BE2C (cell line): ENCODE measurements at regions not wholly inside any gene's neighbourhood (a gene's known extent, or its start where the extent isn't known, plus 50 kb on each side); places are given as distances from the start of the nearest gene placed in this dataset.

Experiments used
- DNase-seq: peaks from one replicate; pipeline ENCODE4 v3.0.0-alpha.2; 2020
- H3K27me3 ChIP-seq: fragments of 250-450 bp; sonication (Bioruptor Pico); 2 replicates; pipeline ENCODE4 v1.5.1; 2020; ENCODE audit warnings: mild to moderate bottlenecking
- H3K36me3 ChIP-seq: fragments of 250-450 bp; sonication (Bioruptor Pico); 2 replicates; pipeline ENCODE4 v1.5.1; 2020; ENCODE audit warnings: mild to moderate bottlenecking
- H3K4me1 ChIP-seq: fragments of 250-450 bp; sonication (Bioruptor Pico); 2 replicates; pipeline ENCODE4 v1.5.1; 2020
- H3K4me3 ChIP-seq: 2 replicates; pipeline ENCODE4 v1.5.1; 2011; ENCODE audit warnings: low read depth, low read length
- H3K9me3 ChIP-seq: fragments of 250-450 bp; sonication (Bioruptor Pico); 2 replicates; pipeline ENCODE4 v1.5.1; 2020
- TF ChIP-seq, protein P1 (sequence below): IDR thresholded peaks from 2 replicates; pipeline ENCODE4 v1.5.1; 2012; ENCODE audit warnings: mild to moderate bottlenecking, low read depth, low read length

DNA sequence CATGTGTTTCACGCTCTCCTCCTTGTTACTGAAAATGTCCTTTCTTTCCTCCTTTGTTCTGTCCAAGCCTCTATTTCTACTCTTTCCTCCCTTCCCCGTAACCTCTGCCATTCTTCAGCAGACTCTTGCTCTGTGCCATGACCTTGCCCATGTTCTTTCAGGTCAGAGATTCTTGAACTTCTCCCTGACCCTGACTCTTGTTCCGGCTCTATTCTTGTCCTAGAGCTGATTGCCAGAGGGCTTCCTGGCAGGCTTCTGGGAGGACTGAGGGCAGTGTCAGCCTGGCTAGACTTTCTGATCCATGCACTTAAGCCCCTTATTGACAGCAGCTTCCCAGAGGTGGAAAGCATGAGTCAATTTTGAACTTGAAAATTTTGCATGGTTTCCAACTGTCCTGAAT, 174.2 kb downstream of the TMEM161B start:
- no peaks in the 10 kb centered on the region for H3K9me3 ChIP-seq
- no peaks in the 10 kb centered on the region for H3K36me3 ChIP-seq
- no peak for DNase-seq
- no peak overlapping the region for H3K4me3 ChIP-seq
- peaks cover 2% of the 10 kb centered on the region; the same call in 1 of the 2 replicates for H3K27me3 ChIP-seq
- TF ChIP-seq, protein P1, sequence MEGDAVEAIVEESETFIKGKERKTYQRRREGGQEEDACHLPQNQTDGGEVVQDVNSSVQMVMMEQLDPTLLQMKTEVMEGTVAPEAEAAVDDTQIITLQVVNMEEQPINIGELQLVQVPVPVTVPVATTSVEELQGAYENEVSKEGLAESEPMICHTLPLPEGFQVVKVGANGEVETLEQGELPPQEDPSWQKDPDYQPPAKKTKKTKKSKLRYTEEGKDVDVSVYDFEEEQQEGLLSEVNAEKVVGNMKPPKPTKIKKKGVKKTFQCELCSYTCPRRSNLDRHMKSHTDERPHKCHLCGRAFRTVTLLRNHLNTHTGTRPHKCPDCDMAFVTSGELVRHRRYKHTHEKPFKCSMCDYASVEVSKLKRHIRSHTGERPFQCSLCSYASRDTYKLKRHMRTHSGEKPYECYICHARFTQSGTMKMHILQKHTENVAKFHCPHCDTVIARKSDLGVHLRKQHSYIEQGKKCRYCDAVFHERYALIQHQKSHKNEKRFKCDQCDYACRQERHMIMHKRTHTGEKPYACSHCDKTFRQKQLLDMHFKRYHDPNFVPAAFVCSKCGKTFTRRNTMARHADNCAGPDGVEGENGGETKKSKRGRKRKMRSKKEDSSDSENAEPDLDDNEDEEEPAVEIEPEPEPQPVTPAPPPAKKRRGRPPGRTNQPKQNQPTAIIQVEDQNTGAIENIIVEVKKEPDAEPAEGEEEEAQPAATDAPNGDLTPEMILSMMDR, result no peak
- H3K4me1 ChIP-seq, result no peaks in the 10 kb centered on the region

DNA sequence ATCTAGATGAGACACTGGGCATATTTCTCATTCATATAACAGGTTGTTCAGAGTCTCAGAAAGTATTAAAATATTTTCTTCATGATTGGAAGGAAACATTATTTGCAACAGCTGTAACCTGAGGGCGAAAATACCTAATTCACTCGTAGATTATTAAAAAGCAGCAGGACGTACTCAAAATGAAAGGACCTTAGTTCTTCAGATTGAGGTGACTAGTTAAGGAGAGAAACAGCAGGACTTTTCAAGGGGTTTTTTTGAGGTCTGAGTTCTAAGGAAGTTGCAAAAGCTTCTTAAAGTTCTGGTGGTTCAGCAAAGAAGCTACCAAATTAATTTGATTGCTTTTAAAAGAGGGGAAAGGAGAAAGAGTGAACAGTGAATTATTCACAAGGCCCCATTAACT, 174.9 kb downstream of the TMEM161B start:
- no peak overlapping the region for H3K4me3 ChIP-seq
- TF ChIP-seq, protein P1, result no peak
- H3K4me1 ChIP-seq, result no peaks in the 10 kb centered on the region
- no peaks in the 10 kb centered on the region for H3K36me3 ChIP-seq
- H3K27me3 ChIP-seq, result peaks cover 2% of the 10 kb centered on the region; the same call in 1 of the 2 replicates
- H3K9me3 ChIP-seq, result no peaks in the 10 kb centered on the region
- no peak for DNase-seq

DNA sequence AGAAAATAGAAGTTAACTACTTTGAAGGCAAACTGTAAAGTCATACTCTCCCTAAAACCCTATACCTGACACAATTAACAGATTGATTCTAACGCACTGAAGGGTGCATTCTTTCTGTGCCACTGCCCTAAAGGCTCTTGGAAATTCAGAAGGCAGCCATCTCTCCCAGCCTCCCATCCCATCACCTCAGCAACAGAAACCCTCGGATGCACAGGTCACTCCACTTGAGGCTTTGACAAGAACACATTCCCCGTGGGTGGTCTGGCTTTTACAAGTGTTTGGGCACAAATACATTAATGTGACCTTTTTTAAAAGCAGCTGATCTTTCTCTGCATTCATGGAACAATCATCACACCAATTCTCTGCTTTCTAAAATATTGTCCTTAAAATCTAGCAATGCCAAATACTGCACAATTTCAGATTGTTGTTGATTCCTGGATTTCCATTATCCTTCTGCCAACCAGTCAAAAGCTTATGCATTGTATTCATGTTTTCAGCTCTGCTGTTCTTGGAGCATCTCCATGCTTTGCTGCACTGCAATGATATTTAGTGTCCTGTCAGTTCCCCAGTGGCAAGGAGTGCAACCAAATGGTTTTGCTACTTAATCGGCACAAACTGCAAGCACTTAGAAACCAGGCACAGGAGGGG, 175.6 kb downstream of the TMEM161B start:
- no peak for DNase-seq
- no peaks in the 10 kb centered on the region for H3K36me3 ChIP-seq
- H3K27me3 ChIP-seq, result peaks cover 2% of the 10 kb centered on the region; the same call in 1 of the 2 replicates
- no peaks in the 10 kb centered on the region for H3K9me3 ChIP-seq
- H3K4me3 ChIP-seq, result no peak overlapping the region
- no peaks in the 10 kb centered on the region for H3K4me1 ChIP-seq
- TF ChIP-seq, protein P1, result no peak

DNA sequence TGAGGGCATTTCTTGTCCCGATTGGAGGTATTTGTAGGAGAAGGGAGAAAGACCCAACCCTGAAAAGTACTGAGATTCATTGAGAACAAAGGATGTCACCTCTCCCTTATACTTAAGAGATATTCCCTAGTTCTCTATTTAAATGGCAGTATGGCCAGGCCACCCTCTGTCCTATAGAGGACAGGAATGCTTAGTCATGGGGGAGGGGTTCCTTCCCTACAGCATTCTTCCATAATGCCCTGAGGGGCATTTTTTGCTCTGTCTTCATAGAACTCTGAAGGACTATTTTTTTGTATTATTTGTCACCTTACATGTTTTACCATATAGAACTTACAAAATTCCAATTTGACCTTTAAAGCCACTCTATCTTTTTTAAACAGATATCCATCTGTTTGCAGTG, 176.3 kb downstream of the TMEM161B start:
- H3K36me3 ChIP-seq, result no peaks in the 10 kb centered on the region
- TF ChIP-seq, protein P1, result no peak
- no peaks in the 10 kb centered on the region for H3K9me3 ChIP-seq
- no peak for DNase-seq
- H3K27me3 ChIP-seq, result peaks cover 2% of the 10 kb centered on the region; the same call in 1 of the 2 replicates
- H3K4me1 ChIP-seq, result no peaks in the 10 kb centered on the region
- H3K4me3 ChIP-seq, result no peak overlapping the region

DNA sequence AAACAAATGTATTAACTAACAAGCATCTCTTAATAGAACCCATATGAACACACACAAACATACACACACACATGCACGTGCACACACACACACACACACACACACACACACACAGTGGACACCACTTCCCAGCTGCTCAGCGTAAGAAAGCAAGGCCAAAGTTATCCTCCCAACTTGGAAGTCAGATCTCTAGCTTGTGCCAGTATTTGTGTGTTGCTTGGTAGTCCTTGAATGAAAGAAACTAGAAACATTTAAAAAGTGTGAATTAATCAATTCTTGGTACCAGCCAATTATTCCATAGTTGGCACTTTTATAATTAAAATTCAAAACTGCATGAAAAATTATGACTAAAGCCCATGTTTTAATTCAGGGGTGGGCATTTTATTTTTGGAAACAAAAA, 178.1 kb downstream of the TMEM161B start:
- Histone ChIP-seq H3K4me3 (no peak overlapping the region), H3K36me3 (no peaks in the 10 kb centered on the region), H3K9me3 (no peaks in the 10 kb centered on the region), H3K4me1 (no peaks in the 10 kb centered on the region), H3K27me3 (peaks cover 2% of the 10 kb centered on the region; the same call in 1 of the 2 replicates)
- TF ChIP-seq, protein P1, result no peak
- DNase-seq, result no peak

DNA sequence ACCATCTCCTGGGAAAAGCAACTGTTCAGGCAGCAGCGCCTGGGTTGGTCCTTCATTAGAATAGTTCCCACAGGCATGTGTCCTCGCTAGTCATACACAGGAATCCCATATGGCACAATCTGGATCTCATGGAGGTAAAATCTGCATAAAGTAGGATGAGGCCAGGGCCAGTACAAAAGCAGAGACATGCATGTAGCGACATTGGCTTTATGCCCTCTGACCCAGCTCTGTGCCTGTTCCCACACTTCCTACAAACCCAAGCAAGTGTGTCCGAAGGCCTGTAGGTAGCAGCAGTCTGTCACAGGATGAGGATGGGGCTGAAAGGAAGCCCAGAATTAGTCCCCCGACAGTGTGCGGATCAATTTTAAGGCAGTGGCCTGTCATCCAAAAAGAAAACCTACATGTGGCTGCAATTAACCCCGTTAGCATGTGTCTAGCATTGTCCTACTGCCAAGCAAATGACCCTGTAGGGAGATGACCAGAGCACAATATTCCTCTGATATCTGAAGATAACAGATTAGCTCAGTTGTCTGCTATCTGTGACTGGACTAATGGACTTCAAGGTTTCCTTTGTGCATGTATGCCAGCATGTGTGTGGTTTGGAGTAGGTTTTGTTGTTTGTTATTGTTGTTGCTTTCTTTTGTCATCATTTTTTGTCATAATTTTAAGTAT, 178.8 kb downstream of the TMEM161B start:
- no peak overlapping the region for H3K4me3 ChIP-seq
- TF ChIP-seq, protein P1, result no peak
- no peak for DNase-seq
- H3K4me1 ChIP-seq, result no peaks in the 10 kb centered on the region
- H3K27me3 ChIP-seq, result peaks cover 2% of the 10 kb centered on the region; the same call in 1 of the 2 replicates
- no peaks in the 10 kb centered on the region for H3K9me3 ChIP-seq
- no peaks in the 10 kb centered on the region for H3K36me3 ChIP-seq
